NCI-H345 (cell line): ENCODE measurements at regions not wholly inside any gene's neighbourhood (a gene's known extent, or its start where the extent isn't known, plus 50 kb on each side); places are given as distances from the start of the nearest gene placed in this dataset.

Source experiments
- DNase-seq: peaks from one replicate; lab custom pipeline; 2025; lab: John Stamatoyannopoulos, UW

GRCh38 chr2:116319935-116320334, 1494.6 kb upstream of the DDX18 start:
- no peak for DNase-seq

GRCh38 chr2:116329280-116329679, 1485.2 kb upstream of the DDX18 start:
- DNase-seq, result no peak

- DNase-seq, result no peak
These were observed 1473.8 kb upstream of the DDX18 start for GRCh38 chr2:116340690-116341089.

GRCh38 chr2:116366212-116366611, 1448.3 kb upstream of the DDX18 start:
- no peak for DNase-seq

- DNase-seq, result no peak
These were observed 1435.7 kb upstream of the DDX18 start for GRCh38 chr2:116378786-116379185.

GRCh38 chr2:116411211-116411610, 1403.3 kb upstream of the DDX18 start:
- no peak for DNase-seq

- no peak for DNase-seq
These were observed 1400.8 kb upstream of the DDX18 start for GRCh38 chr2:116413659-116414058.

GRCh38 chr2:116416731-116417377, 1397.6 kb upstream of the DDX18 start:
- DNase-seq, result no peak

- DNase-seq, result no peak
These were observed 1378.8 kb upstream of the DDX18 start for GRCh38 chr2:116435648-116436047.

- DNase-seq, result no peak
These were observed 1374.3 kb upstream of the DDX18 start for GRCh38 chr2:116440104-116440653.

- DNase-seq, result no peak
These were observed 1372.1 kb upstream of the DDX18 start for GRCh38 chr2:116442418-116442817.

GRCh38 chr2:116444256-116444872, 1370.1 kb upstream of the DDX18 start:
- DNase-seq, result no peak

GRCh38 chr2:116450990-116451389, 1363.5 kb upstream of the DDX18 start:
- DNase-seq, result no peak

- DNase-seq, result no peak
These were observed 1361.8 kb upstream of the DDX18 start for GRCh38 chr2:116452651-116453050.

GRCh38 chr2:116456429-116456828, 1358.1 kb upstream of the DDX18 start:
- DNase-seq, result no peak

- peak; percentile 82 for DNase-seq
These were observed 1347.2 kb upstream of the DDX18 start for GRCh38 chr2:116467243-116467642.

- no peak for DNase-seq
These were observed 1337.3 kb upstream of the DDX18 start for GRCh38 chr2:116477229-116477628.

- DNase-seq, result no peak
These were observed 1327.2 kb upstream of the DDX18 start for GRCh38 chr2:116487336-116487735.

- DNase-seq, result no peak
These were observed 1325.2 kb upstream of the DDX18 start for GRCh38 chr2:116489292-116489691.

GRCh38 chr2:116489944-116490343, 1324.5 kb upstream of the DDX18 start:
- no peak for DNase-seq

- DNase-seq, result no peak
These were observed 1323.9 kb upstream of the DDX18 start for GRCh38 chr2:116490511-116491145.

- DNase-seq, result no peak
These were observed 1323.2 kb upstream of the DDX18 start for GRCh38 chr2:116491292-116491691.

- peak; percentile 96 for DNase-seq
These were observed 1315.1 kb upstream of the DDX18 start for GRCh38 chr2:116499389-116499788.
